HG03460 (cell line): ENCODE measurements at regions not wholly inside any gene's neighbourhood (a gene's known extent, or its start where the extent isn't known, plus 50 kb on each side); places are given as distances from the start of the nearest gene placed in this dataset.

Experiments
- ATAC-seq: cut with Tn5 transposase; IDR thresholded peaks from one replicate; pipeline ENCODE4 v1.9.1; 2021; ENCODE audit not compliant: unreplicated experiment

GRCh38 chr2:136407117-136407951 lies 289.4 kb upstream of the CXCR4 start:
- no peak for ATAC-seq

- ATAC-seq, result no peak
Observed at GRCh38 chr2:136404925-136405324, 287.0 kb upstream of the CXCR4 start.

GRCh38 chr2:136404176-136404575 lies 286.2 kb upstream of the CXCR4 start:
- no peak for ATAC-seq

GRCh38 chr2:136402281-136402680 lies 284.3 kb upstream of the CXCR4 start:
- ATAC-seq, result no peak

- ATAC-seq, result no peak
Observed at GRCh38 chr2:136399667-136400289, 281.8 kb upstream of the CXCR4 start.

- ATAC-seq, result no peak
Observed at GRCh38 chr2:136395582-136395981, 277.6 kb upstream of the CXCR4 start.

GRCh38 chr2:136394136-136395060 lies 276.4 kb upstream of the CXCR4 start:
- peak; percentile 63 for ATAC-seq

GRCh38 chr2:136393514-136393913 lies 275.6 kb upstream of the CXCR4 start:
- ATAC-seq, result no peak

- no peak for ATAC-seq
Observed at GRCh38 chr2:136392897-136393505, 275.1 kb upstream of the CXCR4 start.

- ATAC-seq, result peak; percentile 77
Observed at GRCh38 chr2:136389809-136390208, 271.9 kb upstream of the CXCR4 start.

GRCh38 chr2:136386046-136386445 lies 268.1 kb upstream of the CXCR4 start:
- no peak for ATAC-seq

GRCh38 chr2:136384531-136385303 lies 266.8 kb upstream of the CXCR4 start:
- ATAC-seq, result peak; percentile 44

GRCh38 chr2:136383167-136383566 lies 265.2 kb upstream of the CXCR4 start:
- ATAC-seq, result no peak

GRCh38 chr2:136381722-136382633 lies 264.0 kb upstream of the CXCR4 start:
- ATAC-seq, result peak; percentile 76

GRCh38 chr2:136381245-136381644 lies 263.3 kb upstream of the CXCR4 start:
- no peak for ATAC-seq

- ATAC-seq, result peak; percentile 27
Observed at GRCh38 chr2:136378712-136379595, 261.0 kb upstream of the CXCR4 start.

- no peak for ATAC-seq
Observed at GRCh38 chr2:136377423-136378382, 259.8 kb upstream of the CXCR4 start.
